T47D (cell line): ENCODE measurements at regions not wholly inside any gene's neighbourhood (a gene's known extent, or its start where the extent isn't known, plus 50 kb on each side); places are given as distances from the start of the nearest gene placed in this dataset.

Experiments used
- DNase-seq, 2 experiments: peaks; one replicate each; pipeline versions ENCODE4 v3.0.0 to v3.0.0-alpha.2; 2011 to 2012; ENCODE audit warnings: low read depth in 1 of 2, low spot score in 1 of 2
- JUND ChIP-seq: IDR thresholded peaks from 2 replicates; pipeline ENCODE4 v1.6.1; 2012; ENCODE audit warnings: low read depth
- in situ Hi-C: cut with HindIII; loops from 2 replicates; pipeline ENCODE4 v1.10.0; 2016; ENCODE audit warnings: low sequenced_read_pairs, low pct_unique_long_range_greater_than_20kb

DNA sequence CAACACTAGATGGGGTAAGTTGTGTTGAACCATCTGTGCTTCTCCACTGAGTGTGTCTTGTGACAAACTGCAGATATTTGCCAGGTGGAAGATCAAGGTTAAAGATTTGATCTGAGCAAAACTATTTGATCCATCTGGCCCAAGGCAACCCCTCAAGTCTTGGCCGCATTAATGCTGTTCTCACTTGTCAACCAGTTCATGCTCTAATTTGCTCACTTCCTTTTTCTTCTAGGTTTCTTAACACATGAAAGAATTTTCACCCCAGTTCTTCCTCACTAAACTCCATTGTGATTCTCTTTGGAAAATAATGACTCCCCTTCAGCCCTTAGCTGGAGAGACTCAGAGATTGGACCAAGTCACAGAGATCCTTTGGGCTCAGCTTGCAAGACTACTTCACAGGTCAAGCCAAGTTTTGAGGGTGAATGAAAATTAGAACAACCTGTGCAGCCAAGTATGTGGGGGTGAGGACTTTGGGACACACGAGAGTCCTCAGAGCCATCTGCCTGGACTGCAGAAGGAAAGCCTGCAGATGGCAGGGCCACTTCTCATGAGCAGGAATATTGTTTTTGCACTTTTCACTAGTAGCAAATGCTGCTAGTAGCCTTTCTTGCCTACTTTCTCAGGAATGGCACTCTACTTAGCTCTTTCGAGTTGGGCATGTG, 166.5 kb downstream of the AXIN2 start:
- no peak for DNase-seq
- in situ Hi-C loops, result no loop called here
- no peak for TF ChIP-seq JUND

DNA sequence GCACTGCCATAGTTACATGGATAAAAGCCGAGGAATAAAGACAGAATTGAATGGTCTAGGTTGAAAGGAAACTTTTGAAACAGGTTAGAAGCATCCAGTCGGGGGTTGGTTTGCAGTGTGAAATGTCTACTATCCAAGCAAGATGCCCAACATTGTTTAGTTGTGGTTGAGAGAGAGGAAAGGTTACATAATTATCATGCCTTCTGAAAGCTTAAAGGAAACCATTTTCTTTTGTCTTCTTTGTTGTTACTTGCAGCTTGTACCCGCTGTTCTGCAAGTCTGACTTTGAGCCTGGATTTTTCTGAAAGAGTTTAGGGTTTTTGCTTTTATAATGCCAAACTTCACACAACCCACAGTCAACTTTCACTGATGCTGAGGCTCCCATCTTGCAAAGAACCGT, 167.9 kb downstream of the AXIN2 start:
- in situ Hi-C loops, result no loop called here
- TF ChIP-seq JUND, result no peak

DNA sequence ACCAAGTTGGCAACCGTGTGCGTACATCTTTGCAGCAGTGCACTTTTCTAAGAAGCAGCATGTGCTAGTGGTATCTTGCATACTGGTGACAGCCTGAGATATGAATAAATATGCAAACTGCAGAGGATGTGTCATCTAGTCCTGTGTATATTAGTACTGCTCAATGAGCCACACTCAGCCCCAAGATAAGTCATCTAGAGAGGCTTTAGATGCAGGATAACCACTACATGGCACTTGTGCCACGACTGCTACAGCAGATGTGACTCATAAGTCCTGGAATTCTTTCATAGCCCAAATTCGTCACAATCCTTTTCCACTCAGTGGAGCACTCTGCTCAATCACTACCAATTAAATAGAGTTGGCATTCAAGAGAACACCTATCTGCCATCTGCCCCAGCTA, 171.5 kb downstream of the AXIN2 start:
- TF ChIP-seq JUND, result no peak
- no peak for DNase-seq
- in situ Hi-C loops, result no loop called here

More for the DNA sequence above, 167.9 kb downstream of the AXIN2 start:
- DNase-seq, result no peak

- in situ Hi-C loops, result no loop called here
- no peak for DNase-seq
- TF ChIP-seq JUND, result no peak
Measured at GRCh38 chr17:65389426-65389825, 172.0 kb downstream of the AXIN2 start.

- in situ Hi-C loops, result no loop called here
- DNase-seq, result no peak
- TF ChIP-seq JUND, result no peak
Measured at GRCh38 chr17:65388911-65389310, 172.5 kb downstream of the AXIN2 start.

DNA sequence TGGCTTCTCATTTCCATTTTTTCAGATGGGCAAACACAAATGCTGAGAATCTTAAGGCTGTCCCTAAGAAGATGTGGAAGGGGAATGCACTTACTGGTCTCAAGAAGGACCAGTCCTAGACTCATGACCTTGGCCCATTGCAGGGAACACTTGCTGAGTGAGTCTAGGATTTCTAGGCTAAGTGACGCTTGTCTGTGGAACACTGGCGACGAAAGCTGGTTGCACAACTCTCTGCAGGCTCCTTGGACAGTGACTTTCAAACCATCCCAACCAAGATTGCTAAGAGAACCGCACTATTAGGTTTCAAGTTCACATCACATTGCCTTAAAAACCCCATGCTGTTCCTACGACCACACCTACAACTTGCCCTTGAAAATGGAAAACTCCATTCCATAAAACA, 174.1 kb downstream of the AXIN2 start:
- peak in 1 of 2 experiments; percentile 21 for DNase-seq
- TF ChIP-seq JUND, result no peak
- in situ Hi-C loops, result no loop called here

- no peak for DNase-seq
- in situ Hi-C loops, result no loop called here
Measured at GRCh38 chr17:65385726-65386125, 175.7 kb downstream of the AXIN2 start.

GRCh38 chr17:65385071-65385470, 176.4 kb downstream of the AXIN2 start:
- DNase-seq, result no peak
- in situ Hi-C loops, result no loop called here
- TF ChIP-seq JUND, result no peak

More at GRCh38 chr17:65385726-65386125, 175.7 kb downstream of the AXIN2 start:
- TF ChIP-seq JUND, result no peak

DNA sequence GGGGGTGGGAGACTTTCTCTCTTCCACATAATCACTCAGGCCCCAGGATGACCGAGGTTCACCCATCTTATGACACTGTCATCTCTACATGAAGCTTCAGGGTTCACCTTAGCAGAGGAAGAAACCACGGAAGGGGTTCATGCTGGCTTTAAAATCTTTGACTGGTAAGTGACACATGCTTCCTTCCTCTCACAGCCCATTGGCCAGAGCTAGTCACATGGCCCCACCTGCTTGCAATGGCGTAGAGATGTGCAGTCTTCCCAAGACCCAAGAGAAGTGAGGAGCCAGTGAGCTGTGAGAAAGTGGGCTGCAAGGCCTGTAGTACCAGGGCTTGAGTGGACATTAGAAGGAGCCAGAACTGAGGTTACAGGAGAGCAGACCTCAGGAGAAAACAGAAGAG, 180.3 kb downstream of the AXIN2 start:
- no peak for DNase-seq
- in situ Hi-C loops, result no loop called here
- no peak for TF ChIP-seq JUND

DNA sequence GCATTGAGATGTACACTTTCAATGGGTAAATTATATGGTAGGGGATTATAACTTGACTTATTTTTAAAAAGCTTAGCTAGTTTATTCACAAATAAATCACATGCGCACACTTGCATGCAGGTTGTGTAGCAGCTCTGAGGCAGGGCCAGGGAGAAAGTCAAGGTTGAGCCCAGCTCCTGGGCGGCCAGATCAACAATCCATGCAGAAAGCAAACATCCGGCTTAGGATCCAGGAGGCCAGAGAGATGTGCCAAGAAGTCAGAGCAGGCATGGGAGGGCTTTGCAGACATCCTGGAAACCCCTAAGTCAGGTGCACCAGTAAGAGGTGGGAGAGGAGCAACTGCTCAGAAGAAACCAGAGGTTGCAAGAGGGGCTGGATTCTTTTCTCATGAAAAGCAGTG, 186.5 kb downstream of the AXIN2 start:
- no peak for DNase-seq
- no peak for TF ChIP-seq JUND
- in situ Hi-C loops, result no loop called here

GRCh38 chr17:65371702-65372101, 189.7 kb downstream of the AXIN2 start:
- peak in 1 of 2 experiments; percentile 28 for DNase-seq

GRCh38 chr17:65370669-65371131, 190.7 kb downstream of the AXIN2 start:
- TF ChIP-seq JUND, result no peak
- in situ Hi-C loops, result no loop called here
- DNase-seq, result peak in 1 of 2 experiments; percentile 23

More at GRCh38 chr17:65371702-65372101, 189.7 kb downstream of the AXIN2 start:
- no peak for TF ChIP-seq JUND
- in situ Hi-C loops, result no loop called here

GRCh38 chr17:65368341-65368740, 193.1 kb downstream of the AXIN2 start:
- DNase-seq, result no peak
- in situ Hi-C loops, result no loop called here
- no peak for TF ChIP-seq JUND
